ENCODE measurements at regions not wholly inside any gene's neighbourhood (a gene's known extent, or its start where the extent isn't known, plus 50 kb on each side); places are given as distances from the start of the nearest gene placed in this dataset.

DNA sequence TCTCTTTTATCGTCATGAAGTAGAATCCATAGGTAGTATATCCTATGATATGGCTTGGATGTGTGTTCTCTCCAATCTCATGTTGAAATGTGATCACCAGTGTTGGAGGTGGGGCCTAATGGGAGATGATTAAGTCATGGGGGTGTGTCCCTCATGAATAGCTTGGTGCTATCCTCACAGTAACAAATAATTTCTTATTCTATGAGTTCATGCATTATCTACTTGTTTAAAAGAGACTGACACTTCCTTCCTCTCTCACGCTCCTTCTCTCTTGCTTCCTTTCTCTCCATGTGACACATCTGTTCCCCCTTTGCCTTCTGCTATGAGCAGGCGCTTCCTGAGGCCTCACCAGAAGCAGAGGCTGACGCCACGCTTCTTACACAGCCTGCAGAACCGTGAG lies 165.6 kb downstream of the MREG start:
- TF ChIP-seq RELA (CRISPR knock-in tag; IDR thresholded peaks at IDR 0.05; ENCODE audit: borderline replicate concordance) (no peak), NFATC4 (CRISPR knock-in tag; IDR thresholded peaks at IDR 0.05) (no peak)
- TF ChIP-seq, protein P1, sequence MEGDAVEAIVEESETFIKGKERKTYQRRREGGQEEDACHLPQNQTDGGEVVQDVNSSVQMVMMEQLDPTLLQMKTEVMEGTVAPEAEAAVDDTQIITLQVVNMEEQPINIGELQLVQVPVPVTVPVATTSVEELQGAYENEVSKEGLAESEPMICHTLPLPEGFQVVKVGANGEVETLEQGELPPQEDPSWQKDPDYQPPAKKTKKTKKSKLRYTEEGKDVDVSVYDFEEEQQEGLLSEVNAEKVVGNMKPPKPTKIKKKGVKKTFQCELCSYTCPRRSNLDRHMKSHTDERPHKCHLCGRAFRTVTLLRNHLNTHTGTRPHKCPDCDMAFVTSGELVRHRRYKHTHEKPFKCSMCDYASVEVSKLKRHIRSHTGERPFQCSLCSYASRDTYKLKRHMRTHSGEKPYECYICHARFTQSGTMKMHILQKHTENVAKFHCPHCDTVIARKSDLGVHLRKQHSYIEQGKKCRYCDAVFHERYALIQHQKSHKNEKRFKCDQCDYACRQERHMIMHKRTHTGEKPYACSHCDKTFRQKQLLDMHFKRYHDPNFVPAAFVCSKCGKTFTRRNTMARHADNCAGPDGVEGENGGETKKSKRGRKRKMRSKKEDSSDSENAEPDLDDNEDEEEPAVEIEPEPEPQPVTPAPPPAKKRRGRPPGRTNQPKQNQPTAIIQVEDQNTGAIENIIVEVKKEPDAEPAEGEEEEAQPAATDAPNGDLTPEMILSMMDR (IDR thresholded peaks at IDR 0.05) = no peak
- TF ChIP-seq, protein P2, sequence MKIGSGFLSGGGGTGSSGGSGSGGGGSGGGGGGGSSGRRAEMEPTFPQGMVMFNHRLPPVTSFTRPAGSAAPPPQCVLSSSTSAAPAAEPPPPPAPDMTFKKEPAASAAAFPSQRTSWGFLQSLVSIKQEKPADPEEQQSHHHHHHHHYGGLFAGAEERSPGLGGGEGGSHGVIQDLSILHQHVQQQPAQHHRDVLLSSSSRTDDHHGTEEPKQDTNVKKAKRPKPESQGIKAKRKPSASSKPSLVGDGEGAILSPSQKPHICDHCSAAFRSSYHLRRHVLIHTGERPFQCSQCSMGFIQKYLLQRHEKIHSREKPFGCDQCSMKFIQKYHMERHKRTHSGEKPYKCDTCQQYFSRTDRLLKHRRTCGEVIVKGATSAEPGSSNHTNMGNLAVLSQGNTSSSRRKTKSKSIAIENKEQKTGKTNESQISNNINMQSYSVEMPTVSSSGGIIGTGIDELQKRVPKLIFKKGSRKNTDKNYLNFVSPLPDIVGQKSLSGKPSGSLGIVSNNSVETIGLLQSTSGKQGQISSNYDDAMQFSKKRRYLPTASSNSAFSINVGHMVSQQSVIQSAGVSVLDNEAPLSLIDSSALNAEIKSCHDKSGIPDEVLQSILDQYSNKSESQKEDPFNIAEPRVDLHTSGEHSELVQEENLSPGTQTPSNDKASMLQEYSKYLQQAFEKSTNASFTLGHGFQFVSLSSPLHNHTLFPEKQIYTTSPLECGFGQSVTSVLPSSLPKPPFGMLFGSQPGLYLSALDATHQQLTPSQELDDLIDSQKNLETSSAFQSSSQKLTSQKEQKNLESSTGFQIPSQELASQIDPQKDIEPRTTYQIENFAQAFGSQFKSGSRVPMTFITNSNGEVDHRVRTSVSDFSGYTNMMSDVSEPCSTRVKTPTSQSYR (CRISPR knock-in tag; IDR thresholded peaks at IDR 0.05) = no peak
- TF ChIP-seq, protein P3, sequence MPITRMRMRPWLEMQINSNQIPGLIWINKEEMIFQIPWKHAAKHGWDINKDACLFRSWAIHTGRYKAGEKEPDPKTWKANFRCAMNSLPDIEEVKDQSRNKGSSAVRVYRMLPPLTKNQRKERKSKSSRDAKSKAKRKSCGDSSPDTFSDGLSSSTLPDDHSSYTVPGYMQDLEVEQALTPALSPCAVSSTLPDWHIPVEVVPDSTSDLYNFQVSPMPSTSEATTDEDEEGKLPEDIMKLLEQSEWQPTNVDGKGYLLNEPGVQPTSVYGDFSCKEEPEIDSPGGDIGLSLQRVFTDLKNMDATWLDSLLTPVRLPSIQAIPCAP (CRISPR knock-in tag; IDR thresholded peaks at IDR 0.05) = no peak
- TF ChIP-seq, protein P4, sequence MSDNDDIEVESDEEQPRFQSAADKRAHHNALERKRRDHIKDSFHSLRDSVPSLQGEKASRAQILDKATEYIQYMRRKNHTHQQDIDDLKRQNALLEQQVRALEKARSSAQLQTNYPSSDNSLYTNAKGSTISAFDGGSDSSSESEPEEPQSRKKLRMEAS (CRISPR knock-in tag; IDR thresholded peaks at IDR 0.05) = no peak
